ENCODE measurements at regions not wholly inside any gene's neighbourhood (a gene's known extent, or its start where the extent isn't known, plus 50 kb on each side); places are given as distances from the start of the nearest gene placed in this dataset.

DNA sequence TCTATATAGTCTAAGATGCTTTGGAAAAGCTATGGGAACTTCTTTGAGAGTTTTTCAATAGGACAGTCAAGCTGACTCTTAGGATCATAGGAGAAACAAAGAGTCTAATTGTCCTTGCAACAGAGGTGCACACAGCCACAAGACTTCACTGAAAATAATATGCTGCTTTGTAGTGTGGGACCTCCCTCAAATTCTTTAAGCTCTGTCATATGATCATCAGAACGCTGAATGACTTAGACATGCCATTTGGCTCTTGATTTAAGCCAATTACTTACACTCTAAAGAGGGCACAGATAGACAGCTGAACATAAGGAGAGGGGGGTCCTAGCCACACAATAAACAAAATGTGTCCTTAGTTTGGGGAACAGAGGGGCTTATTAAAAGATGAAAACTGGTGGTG is 818.7 kb upstream of the GJE1 start:
- DNase-seq (ENCODE audit: low read depth), result no peak

DNA sequence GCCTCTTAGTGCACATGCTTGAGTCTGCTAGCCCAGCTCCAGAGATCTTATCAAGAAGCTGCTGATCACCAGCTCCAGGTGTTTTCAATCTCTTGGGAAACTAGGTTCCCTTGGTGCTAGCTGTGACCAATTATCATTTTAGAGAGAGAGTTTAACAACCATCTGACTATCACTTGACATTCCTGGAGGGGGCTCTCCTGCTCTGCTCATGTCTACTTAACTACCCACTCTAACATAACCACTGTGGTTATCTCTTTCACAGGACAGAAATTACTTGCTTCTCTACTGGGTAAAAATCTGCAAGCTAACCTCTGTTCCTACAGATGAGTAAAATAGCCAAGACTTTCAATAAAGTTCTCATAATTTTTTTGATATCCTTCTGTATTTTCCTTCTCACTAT is 823.4 kb upstream of the GJE1 start:
- DNase-seq (ENCODE audit: low read depth), result no peak

- DNase-seq (ENCODE audit: low read depth), result no peak
Observed at GRCh38 chr6:141307309-141307998, 825.3 kb upstream of the GJE1 start.

- DNase-seq (ENCODE audit: low read depth), result no peak
Observed at GRCh38 chr6:141303907-141304306, 828.8 kb upstream of the GJE1 start.

GRCh38 chr6:141301779-141302178 is 830.9 kb upstream of the GJE1 start:
- no peak for DNase-seq (ENCODE audit: low read depth)

DNA sequence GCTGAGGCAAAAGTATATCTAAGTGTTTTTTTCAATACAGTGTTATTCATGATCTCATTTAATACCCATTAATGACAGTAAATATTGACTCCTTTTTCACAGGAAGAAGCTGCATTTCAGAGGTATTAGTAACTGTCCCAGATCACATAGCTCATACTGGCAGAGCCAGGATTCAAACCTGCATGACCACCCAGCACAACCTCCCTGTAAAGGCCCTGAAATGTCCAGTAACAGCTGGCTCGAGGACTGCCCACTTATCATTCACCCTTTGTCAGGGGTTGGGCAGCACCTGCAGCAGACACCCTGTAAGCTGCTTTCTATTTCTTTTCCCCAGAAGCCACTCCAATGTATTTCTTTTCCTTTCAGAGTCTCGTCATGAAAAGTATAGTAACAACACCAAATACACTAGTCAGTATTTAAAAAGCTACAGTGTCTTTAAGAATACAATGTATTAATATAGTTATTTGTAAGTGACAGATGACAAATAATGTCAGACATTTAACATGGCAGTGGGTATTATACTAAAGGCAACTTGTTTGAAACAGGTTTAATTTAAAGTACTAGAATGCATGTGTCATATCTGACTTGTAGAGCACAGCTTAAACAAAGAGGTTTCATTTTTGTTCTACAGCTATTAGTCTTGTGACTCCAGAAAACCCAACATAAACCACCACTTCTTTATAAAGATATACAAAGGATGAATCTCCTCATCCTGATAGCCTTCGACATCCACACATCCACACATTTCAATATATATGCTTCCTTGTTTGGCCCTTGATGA is 841.6 kb upstream of the GJE1 start:
- no peak for DNase-seq (ENCODE audit: low read depth)

DNA sequence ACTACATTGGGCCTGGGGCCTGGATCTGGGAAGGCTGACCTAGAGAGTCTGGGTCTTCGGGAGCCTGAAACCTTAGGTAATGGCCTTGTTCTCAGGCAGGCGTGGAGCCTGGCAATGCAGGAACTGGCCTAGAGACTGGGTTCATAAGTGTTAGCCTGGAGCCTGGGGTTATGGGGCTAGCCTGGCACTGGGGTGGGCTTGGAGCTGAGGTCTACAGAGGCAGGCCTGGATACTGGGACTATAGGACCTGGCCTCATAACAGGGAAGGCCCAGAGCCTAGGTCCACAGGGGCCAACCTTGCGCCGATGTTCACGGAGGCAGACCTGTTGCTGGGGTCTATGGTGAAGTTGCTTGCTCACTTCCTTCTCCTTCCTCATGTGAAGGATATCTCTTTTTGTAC is 843.8 kb upstream of the GJE1 start:
- no peak for DNase-seq (ENCODE audit: low read depth)

- DNase-seq (ENCODE audit: low read depth), result no peak
Observed at GRCh38 chr6:141282263-141282662, 850.5 kb upstream of the GJE1 start.

DNA sequence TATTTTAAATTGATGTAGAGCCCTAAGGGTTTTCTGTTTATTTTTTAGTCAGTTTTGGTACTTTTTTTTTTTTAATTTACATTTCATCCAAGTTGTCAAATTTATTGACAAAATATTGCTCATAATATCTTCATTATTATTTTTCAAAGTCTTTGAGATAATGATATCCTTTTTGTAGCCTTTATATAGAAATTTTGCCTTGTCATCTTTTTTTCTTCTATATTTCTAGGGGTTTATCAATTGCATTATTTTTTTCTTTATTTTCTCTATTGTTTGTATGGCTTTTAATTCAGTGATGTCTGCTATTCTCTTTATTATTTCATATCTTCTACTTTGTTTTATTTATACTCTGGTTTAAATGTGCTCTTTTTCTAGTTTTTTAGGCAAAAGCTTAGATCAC is 863.0 kb upstream of the GJE1 start:
- no peak for DNase-seq (ENCODE audit: low read depth)

GRCh38 chr6:141267420-141267819 is 865.3 kb upstream of the GJE1 start:
- no peak for DNase-seq (ENCODE audit: low read depth)

- no peak for DNase-seq (ENCODE audit: low read depth)
Observed at GRCh38 chr6:141265756-141266623, 866.7 kb upstream of the GJE1 start.

DNA sequence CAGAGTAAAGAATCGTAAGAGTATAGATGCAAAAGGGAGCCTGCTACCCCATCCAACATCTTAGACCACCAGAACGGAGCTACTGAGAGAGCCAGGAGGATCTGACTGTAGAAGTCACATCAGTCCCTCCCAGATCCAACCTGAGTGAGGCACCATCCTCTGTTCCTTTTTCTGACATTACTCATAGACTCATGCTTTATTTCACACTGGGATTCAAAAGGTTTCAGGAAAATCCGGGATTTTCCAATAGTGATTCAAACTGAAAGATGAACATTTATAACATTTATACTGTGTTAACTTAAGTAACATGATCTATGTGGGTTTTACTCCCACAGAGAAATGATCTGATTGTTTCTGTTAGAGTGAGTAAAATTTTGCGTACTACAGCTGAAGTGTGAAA is 868.6 kb upstream of the GJE1 start:
- no peak for DNase-seq (ENCODE audit: low read depth)

DNA sequence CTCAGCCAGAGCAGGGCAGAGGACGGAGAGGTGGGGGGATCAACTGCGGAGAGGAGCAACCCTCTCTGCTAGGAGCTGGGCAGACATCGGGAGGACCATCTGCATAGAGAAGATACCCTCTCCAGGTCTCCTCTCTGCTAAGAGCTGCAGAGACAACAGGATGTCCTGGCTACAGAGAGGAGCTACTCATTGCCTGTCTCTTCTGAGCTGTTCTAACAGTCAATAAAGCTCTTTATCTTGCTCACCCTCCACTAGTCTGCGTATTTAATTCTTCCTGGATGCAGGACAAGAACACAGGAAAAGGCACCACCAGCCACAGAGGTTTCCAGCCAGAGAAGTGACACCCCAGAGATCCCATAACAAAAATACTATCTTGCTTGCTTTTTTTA is 871.1 kb upstream of the GJE1 start:
- no peak for DNase-seq (ENCODE audit: low read depth)

DNA sequence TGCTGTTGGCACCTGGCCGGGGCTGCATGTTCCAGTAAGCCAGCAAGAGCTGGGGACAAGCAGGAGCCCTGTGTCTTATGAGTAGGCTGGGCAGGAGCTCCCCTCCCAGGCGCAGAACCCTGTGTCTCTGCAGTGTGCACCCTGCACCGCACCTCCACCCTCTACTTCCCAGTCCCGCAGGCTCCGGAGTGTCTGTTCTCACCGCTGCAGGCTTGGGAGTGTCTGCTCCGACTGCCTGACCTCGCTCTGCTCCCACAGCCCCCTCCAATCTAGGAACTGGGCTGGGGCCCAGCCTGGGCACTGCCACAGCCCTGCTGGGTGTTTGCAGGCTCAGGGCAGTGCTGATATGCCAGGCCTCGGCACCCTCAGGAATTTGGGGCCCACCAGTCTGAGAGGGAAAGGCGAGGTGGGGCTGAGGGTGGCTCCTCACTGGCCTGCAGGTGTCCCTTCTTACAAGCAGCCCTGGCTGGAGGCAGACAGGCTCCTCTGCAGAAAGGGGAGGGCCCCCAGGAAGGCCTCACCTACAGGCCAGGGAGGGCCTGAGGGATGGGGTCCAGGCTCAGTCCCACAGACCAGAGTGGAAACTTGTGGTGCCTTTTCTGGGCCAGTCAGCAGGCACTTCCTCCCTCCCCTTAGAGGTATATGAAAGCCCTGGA is 871.6 kb upstream of the GJE1 start:
- no peak for DNase-seq (ENCODE audit: low read depth)

GRCh38 chr6:141260627-141261015 is 872.1 kb upstream of the GJE1 start:
- DNase-seq (ENCODE audit: low read depth), result no peak

DNA sequence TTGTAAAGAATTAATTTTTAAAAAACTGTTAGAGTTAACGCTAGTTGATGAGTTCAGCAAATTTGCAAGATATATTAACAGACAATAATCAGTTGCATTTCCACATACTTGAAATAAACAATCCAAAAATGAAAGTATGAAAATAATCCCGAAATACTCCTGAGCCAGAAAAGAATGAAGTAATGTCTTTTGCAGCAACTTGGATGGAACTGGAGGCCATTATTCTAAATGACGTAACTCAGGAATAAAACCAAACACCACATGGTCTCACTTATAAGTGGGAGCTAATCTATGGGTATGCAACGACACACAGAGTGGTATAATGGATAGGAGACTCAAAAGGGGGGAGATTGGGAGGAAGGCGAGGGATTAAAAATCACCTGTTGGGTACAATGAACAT is 872.9 kb upstream of the GJE1 start:
- no peak for DNase-seq (ENCODE audit: low read depth)

- no peak for DNase-seq (ENCODE audit: low read depth)
Observed at GRCh38 chr6:141259091-141259490, 873.6 kb upstream of the GJE1 start.

DNA sequence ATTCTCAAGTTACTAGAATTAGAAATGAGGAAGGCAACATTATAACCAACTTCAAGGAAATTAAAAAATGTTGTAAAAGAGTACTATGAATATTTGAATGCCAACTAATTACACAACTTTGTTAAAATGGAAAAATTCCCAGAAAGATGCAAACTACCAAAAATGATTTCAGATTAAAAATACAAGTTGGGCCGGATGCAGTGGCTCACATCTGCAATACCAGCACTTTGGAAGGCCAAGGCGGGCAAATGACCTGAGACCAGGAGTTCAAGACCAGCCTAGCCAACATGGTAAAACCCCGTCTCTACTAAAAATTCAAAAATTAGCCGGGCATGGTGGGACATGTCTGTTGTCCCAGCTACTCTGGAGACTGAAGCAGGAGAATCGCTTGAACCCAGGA is 874.2 kb upstream of the GJE1 start:
- DNase-seq (ENCODE audit: low read depth), result no peak

GRCh38 chr6:141254336-141254735 is 878.4 kb upstream of the GJE1 start:
- DNase-seq (ENCODE audit: low read depth), result no peak

DNA sequence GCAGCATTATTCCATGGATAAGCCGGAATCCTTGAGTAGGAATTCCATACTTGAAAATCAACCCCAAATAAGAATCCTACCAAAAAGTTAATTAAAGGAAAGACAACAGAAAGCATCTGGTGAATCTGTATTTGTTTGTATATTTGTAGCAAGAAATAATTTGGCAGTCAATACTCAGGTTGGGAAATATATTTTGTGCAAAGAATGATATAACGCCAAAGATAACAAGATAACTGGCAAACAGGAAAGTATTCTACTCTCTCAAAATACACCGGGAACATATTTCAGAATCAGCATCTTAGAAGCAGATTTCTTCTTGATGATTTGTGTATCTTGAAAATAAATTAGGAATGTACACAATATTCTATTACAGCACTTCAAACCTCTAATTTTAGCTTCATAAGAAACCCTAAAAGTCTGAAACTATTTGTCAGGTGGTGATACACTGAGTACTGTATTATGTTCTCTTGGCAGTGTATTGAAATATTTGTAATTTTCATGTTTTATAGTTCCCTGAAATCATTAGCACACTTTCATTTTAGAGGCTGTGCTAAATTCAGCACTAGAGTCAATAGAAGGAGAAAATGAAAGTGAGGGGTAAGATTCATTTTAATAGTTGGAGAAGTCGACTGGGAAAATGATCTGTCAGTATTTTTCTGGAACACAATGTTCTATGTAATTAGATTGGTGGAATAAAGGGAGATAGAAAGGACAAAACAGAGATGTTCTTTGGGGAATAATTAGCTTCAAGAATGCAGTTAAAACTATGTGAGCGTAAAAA is 879.7 kb upstream of the GJE1 start:
- DNase-seq (ENCODE audit: low read depth), result peak; percentile 33

DNA sequence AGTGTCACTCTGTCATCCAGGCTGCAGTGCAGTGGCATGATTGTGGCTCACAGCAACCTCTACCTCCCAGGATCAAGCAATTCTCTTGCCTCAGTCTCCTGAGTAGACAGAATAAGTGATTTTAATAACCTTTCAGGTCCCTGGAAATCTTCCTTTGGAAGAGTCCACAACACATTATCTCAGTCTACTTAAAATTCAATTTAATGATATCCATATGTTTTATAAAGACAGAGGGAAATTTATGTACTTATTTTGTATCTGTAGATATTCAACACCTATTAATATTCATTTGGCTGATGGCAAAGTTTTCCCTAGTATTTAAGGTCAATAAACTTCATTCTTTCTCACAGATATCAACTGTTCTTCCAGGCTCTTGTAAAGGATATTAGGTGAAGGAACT is 881.4 kb upstream of the GJE1 start:
- DNase-seq (ENCODE audit: low read depth), result no peak

All from GM04504 (cell line).